ENCODE measurements at regions not wholly inside any gene's neighbourhood (a gene's known extent, or its start where the extent isn't known, plus 50 kb on each side); places are given as distances from the start of the nearest gene placed in this dataset.

GRCh38 chr3:145368748-145369147 lies 792.2 kb downstream of the PLOD2 start:
- TF ChIP-seq CTCF (IDR thresholded peaks at IDR 0.05) = no peak
- no peak for TF ChIP-seq EP300 (IDR thresholded peaks at IDR 0.05)
- no peak for TF ChIP-seq POLR2A (IDR thresholded peaks at IDR 0.05)

Measured in tibial nerve (tissue), 4 donors.